ENCODE measurements at regions not wholly inside any gene's neighbourhood (a gene's known extent, or its start where the extent isn't known, plus 50 kb on each side); places are given as distances from the start of the nearest gene placed in this dataset.

DNA sequence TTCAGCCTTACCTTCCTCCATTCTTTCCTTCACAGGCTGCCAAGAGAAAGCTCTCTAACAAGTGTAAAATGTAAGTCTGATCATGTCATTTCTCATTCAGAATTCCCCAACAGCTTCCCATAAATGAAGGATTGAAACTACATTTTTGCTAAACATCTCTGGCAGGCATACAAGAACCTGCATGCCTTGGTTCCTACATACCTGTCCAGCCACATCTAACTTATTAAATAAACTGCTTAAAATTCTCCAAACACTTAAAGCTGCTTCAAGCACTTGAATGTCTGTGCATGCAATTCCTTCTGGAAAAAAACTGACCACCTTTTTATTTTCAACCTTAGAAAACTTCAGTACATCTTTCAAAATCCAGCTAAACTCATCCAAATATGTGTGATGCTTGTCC lies 84.4 kb upstream of the DCN start:
- DNase-seq (ENCODE audit: low read depth) = no peak
- TF ChIP-seq, protein P1, sequence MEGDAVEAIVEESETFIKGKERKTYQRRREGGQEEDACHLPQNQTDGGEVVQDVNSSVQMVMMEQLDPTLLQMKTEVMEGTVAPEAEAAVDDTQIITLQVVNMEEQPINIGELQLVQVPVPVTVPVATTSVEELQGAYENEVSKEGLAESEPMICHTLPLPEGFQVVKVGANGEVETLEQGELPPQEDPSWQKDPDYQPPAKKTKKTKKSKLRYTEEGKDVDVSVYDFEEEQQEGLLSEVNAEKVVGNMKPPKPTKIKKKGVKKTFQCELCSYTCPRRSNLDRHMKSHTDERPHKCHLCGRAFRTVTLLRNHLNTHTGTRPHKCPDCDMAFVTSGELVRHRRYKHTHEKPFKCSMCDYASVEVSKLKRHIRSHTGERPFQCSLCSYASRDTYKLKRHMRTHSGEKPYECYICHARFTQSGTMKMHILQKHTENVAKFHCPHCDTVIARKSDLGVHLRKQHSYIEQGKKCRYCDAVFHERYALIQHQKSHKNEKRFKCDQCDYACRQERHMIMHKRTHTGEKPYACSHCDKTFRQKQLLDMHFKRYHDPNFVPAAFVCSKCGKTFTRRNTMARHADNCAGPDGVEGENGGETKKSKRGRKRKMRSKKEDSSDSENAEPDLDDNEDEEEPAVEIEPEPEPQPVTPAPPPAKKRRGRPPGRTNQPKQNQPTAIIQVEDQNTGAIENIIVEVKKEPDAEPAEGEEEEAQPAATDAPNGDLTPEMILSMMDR (conservative IDR thresholded peaks at IDR 0.05; ENCODE audit: low read depth, low read length) = no peak
- H3K4me3 ChIP-seq (ENCODE audit: low read depth, low read length) = no peak overlapping the region

DNA sequence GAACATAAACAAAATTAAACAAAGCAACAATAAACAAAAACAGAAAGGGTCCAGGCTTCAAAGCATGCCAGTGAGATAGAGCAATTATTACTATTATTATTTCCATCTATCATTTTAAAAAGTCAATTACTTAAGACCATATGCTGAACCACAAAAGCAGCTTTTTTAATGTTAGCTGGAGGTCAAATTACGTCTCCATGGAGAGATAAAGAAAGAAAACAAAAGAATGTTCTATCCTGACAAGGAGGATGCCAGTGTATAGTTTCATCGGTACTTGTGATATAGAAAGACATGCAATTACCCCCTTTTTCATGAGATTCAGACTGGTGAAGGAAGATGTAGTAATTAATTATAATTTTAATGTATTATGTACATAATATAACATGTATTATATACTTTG lies 81.6 kb upstream of the DCN start:
- DNase-seq (ENCODE audit: low read depth) = peak; percentile 70
- no peak overlapping the region for H3K4me3 ChIP-seq (ENCODE audit: low read depth, low read length)
- TF ChIP-seq, protein P1 (conservative IDR thresholded peaks at IDR 0.05; ENCODE audit: low read depth, low read length) = no peak

DNA sequence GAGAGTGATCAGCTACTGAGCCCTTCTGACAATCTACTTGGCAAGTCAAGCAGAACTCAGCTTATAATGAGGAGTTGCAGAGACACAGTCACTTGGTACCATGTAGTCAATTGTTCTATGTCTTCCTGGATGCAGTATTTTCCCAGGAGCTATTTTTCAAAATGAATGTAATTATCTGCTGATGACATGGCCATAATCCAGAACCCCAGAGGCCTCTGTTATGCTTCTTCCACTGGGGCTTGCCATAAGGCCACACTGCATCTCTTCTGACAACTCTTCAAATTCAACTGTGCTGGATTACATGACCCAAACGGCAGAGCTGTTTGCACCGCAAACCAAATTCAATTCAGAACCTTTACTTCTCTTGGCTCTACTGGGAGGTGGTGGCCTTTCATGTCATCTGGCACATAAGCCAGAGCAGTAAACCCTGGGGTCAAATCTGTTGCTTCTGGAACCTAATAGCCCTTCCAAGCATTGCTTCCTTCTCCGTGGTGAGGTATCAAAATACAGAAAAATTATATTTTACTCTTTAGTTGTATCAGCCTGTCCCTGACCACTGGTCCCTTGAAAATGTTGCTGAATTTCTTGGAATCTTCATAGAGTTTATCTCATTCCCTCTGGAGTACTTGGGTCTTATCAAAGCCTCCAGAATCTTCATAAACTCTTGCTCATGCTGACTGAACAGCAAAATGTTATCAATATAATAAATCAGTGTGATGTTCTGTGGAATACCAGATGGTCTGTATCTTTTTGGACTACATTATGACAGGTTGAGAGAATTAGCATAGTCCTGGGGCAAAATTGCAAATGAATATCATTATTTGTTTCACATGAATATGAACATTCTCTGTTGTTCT lies 79.4 kb upstream of the DCN start:
- no peak for DNase-seq (ENCODE audit: low read depth)
- TF ChIP-seq, protein P1 (conservative IDR thresholded peaks at IDR 0.05; ENCODE audit: low read depth, low read length) = no peak
- H3K4me3 ChIP-seq (ENCODE audit: low read depth, low read length) = no peak overlapping the region

DNA sequence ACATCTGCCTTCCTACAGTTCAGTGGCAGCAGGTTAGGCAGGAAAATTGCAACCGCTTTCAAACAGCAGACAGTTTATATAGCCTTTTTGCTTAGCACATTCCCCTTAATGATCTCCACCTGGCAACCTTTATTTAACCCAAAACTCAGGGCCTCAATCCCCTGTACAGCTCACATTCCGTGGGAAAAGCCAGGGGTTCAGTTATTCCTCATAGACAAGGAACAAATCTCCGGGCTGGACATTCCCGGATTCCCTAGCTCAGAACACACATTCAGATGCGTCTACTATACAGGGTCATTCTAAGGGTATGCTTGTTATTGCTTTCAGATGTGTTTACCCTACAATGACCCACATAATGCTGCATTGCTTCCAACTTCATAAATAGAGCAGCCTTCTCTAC lies 73.8 kb upstream of the DCN start:
- DNase-seq (ENCODE audit: low read depth) = peak; percentile 53
- no peak overlapping the region for H3K4me3 ChIP-seq (ENCODE audit: low read depth, low read length)
- TF ChIP-seq, protein P1 (conservative IDR thresholded peaks at IDR 0.05; ENCODE audit: low read depth, low read length) = no peak

DNA sequence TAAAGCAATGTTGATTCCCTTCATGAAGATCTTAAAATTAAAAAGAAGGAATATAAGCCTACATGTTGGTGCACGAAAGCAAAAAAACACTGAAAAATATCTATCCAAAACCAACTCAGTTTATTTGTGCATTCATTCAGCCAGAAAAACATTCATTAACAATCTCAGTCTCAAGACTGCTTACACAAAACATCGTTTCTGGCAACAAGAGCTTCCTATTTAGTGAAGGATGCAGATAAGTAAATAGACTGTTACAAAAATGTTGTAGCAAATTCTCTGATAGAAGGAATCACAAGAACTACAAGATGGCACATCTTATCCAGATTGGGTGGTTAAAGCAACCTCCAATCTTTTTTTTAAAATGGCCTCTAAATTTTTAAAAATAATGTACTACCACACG lies 69.7 kb upstream of the DCN start:
- TF ChIP-seq, protein P1 (conservative IDR thresholded peaks at IDR 0.05; ENCODE audit: low read depth, low read length) = no peak
- H3K4me3 ChIP-seq (ENCODE audit: low read depth, low read length) = no peak overlapping the region
- no peak for DNase-seq (ENCODE audit: low read depth)

DNA sequence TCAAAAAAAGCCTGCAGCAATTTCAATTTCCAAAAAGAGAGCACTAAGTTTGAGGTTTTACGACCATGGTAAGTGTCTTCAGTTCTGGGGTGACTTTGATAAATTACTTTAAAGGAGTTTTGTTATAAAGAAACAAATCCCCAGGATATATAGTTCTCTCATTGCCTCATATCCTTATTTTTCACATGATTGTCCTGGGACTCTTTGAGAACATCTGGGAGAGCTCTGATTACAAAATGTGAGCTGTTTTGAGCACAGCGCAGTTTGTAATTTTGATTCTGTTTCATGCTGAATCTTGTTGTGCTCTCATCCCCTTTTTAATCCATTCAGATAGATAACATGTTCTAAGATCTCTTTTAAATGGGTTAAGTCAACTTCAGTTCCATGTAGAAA lies 67.7 kb upstream of the DCN start:
- H3K4me3 ChIP-seq (ENCODE audit: low read depth, low read length) = no peak overlapping the region
- TF ChIP-seq, protein P1 (conservative IDR thresholded peaks at IDR 0.05; ENCODE audit: low read depth, low read length) = no peak
- DNase-seq (ENCODE audit: low read depth) = peak; percentile 63

Measured in choroid plexus epithelial cell (primary cell).